ENCODE measurements at regions not wholly inside any gene's neighbourhood (a gene's known extent, or its start where the extent isn't known, plus 50 kb on each side); places are given as distances from the start of the nearest gene placed in this dataset.

DNA sequence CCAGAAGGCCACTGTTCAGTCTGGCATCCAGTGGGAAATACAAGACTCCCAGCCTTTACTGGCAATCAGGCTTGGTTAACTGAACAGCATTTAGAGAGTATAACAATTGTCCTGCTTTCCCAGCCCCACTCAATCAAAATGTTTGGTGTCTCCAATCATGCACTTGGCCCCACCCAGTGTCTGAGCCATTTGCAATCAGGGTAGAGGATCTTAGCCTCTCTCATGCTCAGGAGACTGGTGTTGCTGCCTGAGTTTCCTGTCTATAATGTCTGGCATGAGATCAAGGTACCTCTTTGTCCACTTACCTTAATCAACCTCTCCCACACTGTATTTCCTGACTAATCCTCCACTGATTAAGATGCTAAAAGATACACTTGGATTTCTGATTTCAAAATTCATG lies 290.2 kb upstream of the GHITM start:
- TF ChIP-seq, protein P1, sequence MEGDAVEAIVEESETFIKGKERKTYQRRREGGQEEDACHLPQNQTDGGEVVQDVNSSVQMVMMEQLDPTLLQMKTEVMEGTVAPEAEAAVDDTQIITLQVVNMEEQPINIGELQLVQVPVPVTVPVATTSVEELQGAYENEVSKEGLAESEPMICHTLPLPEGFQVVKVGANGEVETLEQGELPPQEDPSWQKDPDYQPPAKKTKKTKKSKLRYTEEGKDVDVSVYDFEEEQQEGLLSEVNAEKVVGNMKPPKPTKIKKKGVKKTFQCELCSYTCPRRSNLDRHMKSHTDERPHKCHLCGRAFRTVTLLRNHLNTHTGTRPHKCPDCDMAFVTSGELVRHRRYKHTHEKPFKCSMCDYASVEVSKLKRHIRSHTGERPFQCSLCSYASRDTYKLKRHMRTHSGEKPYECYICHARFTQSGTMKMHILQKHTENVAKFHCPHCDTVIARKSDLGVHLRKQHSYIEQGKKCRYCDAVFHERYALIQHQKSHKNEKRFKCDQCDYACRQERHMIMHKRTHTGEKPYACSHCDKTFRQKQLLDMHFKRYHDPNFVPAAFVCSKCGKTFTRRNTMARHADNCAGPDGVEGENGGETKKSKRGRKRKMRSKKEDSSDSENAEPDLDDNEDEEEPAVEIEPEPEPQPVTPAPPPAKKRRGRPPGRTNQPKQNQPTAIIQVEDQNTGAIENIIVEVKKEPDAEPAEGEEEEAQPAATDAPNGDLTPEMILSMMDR (IDR thresholded peaks at IDR 0.05), result no peak
- TF ChIP-seq POLR2A (IDR thresholded peaks at IDR 0.05) (no peak), POLR2AphosphoS5 (IDR thresholded peaks at IDR 0.05; ENCODE audit: insufficient read depth in 1 of 2, low read depth in 1 of 2) (no peak)

Measured in vagina (tissue), 2 donors.